GM12878 (cell line): ENCODE measurements at regions not wholly inside any gene's neighbourhood (a gene's known extent, or its start where the extent isn't known, plus 50 kb on each side); places are given as distances from the start of the nearest gene placed in this dataset.

Experiments
- EZH2 ChIP-seq: IDR thresholded peaks from 2 replicates; pipeline ENCODE4 v1.6.1; 2012; ENCODE audit warnings: low read depth, mild to moderate bottlenecking, control low read depth, inconsistent platforms, low read length, borderline replicate concordance; ENCODE audit not compliant: control insufficient read depth
- HCFC1 ChIP-seq: fragments of 150-350 bp; IDR thresholded peaks from 2 replicates; pipeline ENCODE4 v1.6.1; 2014; ENCODE audit warnings: low read length
- JUND ChIP-seq: IDR thresholded peaks from 2 replicates; pipeline ENCODE4 v1.6.1; 2012; ENCODE audit warnings: low read depth, mild to moderate bottlenecking, low read length, improper control_type of control experiment, moderate library complexity
- POLR2A ChIP-seq: IDR thresholded peaks from 2 replicates; pipeline ENCODE4 v1.6.1; 2011; ENCODE audit warnings: low read depth, mild to moderate bottlenecking, low read length
- POLR2AphosphoS2 ChIP-seq: IDR thresholded peaks from 2 replicates; pipeline ENCODE4 v1.6.1; 2011; ENCODE audit warnings: low read depth, mild to moderate bottlenecking, low read length, improper control_type of control experiment, moderate library complexity
- SRF ChIP-seq, 2 experiments: IDR thresholded peaks; 2 replicates each; pipeline ENCODE4 v1.6.1; 2011; ENCODE audit warnings: low read depth in 2 of 2, low read length in 2 of 2, mild to moderate bottlenecking in 1 of 2, moderate library complexity in 1 of 2
- TF ChIP-seq, protein P1 (sequence below), 3 experiments: IDR thresholded peaks in 2 of 3; conservative IDR thresholded peaks in 1 of 3; 2 replicates each; pipeline ENCODE4 v1.5.1; 2011; ENCODE audit warnings: low read depth in 3 of 3, low read length in 3 of 3, mild to moderate bottlenecking in 3 of 3, control low read depth in 2 of 3, moderate library complexity in 2 of 3, inconsistent platforms in 1 of 3, mixed read lengths in 1 of 3; ENCODE audit not compliant: control insufficient read depth in 2 of 3, insufficient read depth in 1 of 3; ENCODE audit errors: extremely low read depth in 1 of 3

GRCh38 chr13:55673910-55674309 is 1466.8 kb upstream of the PRR20A start:
- TF ChIP-seq, protein P1, sequence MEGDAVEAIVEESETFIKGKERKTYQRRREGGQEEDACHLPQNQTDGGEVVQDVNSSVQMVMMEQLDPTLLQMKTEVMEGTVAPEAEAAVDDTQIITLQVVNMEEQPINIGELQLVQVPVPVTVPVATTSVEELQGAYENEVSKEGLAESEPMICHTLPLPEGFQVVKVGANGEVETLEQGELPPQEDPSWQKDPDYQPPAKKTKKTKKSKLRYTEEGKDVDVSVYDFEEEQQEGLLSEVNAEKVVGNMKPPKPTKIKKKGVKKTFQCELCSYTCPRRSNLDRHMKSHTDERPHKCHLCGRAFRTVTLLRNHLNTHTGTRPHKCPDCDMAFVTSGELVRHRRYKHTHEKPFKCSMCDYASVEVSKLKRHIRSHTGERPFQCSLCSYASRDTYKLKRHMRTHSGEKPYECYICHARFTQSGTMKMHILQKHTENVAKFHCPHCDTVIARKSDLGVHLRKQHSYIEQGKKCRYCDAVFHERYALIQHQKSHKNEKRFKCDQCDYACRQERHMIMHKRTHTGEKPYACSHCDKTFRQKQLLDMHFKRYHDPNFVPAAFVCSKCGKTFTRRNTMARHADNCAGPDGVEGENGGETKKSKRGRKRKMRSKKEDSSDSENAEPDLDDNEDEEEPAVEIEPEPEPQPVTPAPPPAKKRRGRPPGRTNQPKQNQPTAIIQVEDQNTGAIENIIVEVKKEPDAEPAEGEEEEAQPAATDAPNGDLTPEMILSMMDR (IDR thresholded peaks at IDR 0.05 in 2 of 3, conservative IDR thresholded peaks at IDR 0.05 in 1 of 3; ENCODE audit: control insufficient read depth in 2 of 3, extremely low read depth in 1 of 3, insufficient read depth in 1 of 3, low read depth in 3 of 3, low read length in 3 of 3): no peak
- TF ChIP-seq POLR2A: no peak
- TF ChIP-seq EZH2: no peak
- TF ChIP-seq SRF (IDR thresholded peaks at IDR 0.05; ENCODE audit: low read depth in 2 of 2, low read length in 2 of 2): no peak
- no peak for TF ChIP-seq POLR2AphosphoS2
- no peak for TF ChIP-seq HCFC1
- no peak for TF ChIP-seq JUND
